HG03439 (cell line): ENCODE measurements at regions not wholly inside any gene's neighbourhood (a gene's known extent, or its start where the extent isn't known, plus 50 kb on each side); places are given as distances from the start of the nearest gene placed in this dataset.

Experiments used
- ATAC-seq: cut with Tn5 transposase; IDR thresholded peaks from one replicate; pipeline ENCODE4 v1.9.1; 2021; ENCODE audit warnings: mild to moderate bottlenecking, moderate library complexity; ENCODE audit not compliant: unreplicated experiment

DNA sequence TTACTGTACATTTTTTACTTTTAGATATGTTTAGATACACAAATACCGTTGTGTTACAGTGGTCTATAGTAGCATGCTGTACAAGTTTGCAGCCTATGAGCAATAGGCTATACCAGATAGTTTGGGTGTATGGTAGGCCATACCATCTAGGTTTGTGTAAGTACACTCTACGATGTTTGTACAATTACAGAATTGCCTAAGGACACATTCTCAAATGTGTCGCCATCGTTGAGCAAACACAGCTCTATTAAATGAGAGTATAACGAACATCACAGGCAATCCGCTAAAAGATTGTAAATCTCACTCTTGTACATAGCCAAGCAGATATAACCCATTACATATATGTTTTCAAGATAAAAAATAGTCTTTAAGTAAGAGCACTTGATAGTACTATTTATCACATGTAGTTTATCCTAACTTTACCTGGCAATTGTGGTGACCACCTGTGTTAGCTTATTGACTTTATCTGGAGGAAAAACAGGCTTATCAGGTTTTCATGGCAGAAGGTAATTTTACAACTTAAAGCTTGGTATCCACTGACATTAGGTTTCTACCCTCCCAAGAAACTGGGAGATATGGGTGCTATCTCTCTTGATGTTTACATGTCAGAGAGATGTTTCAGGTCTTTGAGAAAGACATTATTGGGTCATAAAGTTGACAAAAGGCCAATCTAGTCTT lies 898.7 kb downstream of the NSUN3 start:
- ATAC-seq, result no peak

DNA sequence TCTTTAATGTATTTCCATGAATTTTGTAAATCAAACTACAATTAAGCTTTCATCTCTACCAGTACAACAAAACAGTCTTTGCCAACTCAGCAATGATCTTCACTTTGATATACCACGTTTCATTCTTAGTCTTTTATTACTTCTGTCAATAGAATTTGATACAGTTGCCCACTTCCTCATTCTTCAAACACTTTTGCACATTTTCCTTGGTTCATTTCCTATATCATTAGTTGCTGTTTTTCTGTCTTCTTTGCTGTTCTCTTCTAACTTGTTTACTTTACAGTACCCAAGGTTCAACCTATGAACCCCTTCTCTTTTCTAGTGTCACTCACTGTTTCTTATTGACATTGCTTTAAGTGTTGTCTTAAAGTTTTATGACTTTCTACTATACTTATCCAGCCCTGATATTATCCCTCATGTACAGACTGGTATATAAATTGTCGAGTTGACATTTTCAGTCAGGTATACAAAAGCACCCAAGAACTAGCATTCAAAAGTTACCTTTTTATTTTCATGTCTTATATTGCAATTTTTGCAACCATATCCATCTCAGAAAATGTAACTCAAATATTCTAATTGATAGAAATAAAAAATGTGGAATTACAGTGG lies 903.1 kb downstream of the NSUN3 start:
- ATAC-seq, result no peak

DNA sequence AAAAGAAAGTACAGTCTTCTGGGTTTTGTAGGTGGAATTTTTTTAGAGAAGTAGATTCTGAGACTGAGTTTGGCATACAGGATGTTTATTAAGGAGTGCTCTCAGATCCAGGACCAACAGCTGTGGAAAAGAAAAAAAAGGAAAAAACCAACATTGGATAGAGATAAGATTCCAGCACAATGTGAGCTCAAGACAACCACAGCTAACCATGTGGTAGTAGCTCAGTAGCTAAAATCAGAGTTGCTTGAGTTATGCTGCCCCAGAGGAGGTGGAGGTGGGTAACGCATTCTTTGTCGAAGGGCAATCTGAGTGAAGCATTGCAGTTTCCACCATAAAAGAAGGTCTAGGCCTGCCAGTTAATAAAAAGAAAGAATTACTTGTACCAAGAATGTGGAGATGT lies 904.3 kb downstream of the NSUN3 start:
- ATAC-seq, result no peak

DNA sequence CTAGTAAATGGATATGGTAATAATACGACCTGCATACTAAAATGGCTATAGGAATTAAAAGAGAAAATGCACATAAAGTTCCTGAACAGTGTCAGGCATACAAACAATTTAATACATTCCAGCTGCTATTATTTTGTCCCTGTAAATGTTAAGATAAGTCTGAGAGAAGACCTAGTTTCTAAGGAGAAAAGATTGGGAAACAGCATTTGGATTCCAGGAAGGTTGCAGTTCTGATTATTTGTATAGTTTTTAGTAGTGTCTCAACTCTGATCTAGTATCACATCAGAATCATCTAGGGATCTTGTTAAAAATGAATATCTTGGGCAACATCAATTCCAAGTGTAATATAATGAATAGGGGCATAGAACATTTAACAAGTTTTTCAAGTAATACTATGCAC lies 905.7 kb downstream of the NSUN3 start:
- ATAC-seq, result no peak

DNA sequence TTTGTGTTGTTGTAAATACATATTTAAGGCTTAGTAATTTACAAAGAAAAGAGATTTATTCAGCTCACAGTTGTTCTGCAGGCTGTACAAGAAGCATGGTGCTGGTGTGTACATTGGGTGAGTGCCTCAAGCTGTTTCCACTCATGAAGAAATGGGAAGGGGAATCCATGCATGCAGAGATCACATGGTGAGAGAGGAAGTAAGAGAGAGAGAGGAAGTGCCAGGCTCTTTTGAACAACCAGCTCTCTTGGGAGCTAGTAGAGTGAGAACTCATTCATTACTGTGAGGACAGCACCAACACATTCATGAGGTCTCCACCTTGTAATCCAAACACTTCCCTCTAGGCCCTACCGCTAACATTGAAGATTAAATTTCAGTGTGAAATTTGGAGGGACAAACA lies 909.2 kb downstream of the NSUN3 start:
- no peak for ATAC-seq

DNA sequence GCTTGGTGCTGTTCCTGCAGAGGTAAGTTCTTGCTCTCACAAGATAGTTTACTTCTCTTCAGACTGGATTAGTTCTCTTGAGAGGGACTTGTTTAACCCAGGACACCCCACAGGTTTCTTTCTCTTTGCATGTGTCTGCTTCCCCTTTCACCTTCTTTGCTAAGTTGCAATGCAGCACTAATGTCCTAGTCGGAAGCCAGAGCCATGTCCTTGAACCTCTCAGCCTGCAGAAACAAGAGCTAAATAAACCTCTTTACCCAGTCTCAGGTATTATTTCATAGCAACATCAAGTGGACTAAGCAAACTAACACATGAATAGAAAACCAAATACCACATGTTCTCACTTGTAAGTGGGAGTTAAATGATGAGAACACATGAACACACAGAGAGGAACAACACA lies 915.2 kb downstream of the NSUN3 start:
- ATAC-seq, result no peak

DNA sequence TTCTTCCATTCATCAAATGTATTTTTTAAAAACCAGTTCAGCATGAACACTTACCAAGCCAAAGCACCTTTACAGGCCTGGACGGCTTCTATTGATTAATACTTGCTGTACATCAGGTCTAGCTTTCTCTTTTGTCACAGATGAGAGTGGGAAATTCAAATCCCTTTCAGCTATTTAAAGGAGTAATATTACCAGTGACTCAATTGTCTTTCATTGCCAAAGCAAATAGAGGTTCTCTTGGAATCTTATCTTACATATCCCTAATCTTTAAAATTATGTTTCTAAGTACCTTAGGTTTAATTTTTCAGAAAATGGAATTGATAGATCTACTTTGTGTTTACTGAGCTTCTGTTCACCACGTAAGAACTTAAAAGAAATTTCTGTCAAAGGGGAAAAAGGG lies 922.9 kb downstream of the NSUN3 start:
- no peak for ATAC-seq

DNA sequence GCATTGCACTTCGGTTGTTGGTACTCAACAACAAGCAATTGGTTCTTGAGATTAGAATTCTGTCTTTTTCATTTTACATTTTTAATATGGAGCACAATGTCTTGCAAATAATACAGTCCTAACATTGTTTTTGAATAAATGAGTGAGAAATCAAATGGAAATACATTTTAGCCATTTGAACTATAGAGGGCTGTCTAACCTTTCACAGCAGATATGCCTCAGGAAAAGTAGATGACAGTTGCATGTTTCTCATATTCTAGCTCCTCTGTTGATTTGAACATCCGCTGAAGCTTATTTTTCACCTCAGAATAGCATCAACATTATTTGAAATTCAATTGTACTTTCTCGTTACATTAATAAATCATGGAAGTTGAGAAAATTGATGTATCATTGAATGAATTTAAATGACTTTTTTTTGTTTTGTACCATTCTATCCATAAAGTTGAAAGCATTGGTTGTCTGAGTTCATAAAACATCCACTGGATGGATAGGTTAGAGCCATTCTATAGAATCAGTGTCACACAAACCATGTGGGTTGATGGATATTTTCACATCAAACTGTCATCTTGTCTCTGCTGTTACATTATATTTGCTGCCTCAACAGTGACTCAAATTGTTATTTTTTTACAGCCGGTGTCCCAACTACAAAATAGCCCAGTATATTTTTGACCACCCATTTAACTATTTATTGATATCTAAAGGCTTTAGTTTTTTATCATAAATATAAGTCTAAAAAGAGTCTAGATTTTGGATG lies 928.3 kb downstream of the NSUN3 start:
- ATAC-seq, result no peak

DNA sequence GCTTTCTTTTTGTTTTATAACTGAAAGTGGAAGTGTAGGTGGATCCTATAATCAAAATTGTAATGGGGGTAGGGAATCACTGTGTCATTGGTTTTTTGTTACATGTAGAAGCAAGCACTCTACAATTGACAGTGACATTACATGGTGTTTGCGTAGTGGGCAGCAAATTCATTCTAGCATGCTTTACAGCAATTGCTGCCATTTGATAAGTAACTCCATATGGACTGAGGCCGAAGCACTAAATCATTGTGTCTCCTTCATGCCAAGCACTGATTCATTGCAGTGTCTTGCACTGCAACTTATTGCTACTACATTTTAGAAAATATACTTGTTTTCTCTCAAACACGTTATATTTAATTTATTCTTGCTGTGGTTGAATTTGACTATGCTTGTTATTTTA lies 933.9 kb downstream of the NSUN3 start:
- no peak for ATAC-seq

DNA sequence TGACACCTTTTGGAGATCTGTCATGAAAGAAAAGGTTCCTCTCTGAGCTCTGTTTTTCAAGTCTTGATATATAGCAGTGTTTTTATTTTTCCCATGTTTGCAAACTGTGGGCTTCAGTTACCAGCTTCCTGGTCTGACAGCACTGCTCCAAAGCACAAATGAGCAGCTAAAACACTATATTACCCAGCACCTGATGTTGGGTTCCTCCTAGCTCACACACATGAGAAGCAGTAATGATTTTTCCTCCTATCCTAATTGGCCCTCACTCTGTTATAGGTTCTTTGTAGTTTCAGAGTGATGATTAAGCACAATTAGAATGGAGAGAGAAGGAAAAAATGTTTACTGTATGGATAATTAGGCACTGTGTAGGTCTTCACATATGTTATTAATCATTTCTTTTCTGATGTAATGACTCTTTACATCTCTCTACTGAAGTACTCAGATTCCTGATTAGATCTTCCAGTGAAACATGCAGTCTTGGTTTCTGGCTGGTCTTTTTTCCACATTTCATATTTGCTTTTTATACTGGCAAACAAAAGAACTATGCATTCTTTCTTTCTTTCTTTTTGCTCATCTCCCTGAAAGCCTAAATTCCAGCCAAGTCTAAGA lies 939.7 kb downstream of the NSUN3 start:
- ATAC-seq, result no peak

DNA sequence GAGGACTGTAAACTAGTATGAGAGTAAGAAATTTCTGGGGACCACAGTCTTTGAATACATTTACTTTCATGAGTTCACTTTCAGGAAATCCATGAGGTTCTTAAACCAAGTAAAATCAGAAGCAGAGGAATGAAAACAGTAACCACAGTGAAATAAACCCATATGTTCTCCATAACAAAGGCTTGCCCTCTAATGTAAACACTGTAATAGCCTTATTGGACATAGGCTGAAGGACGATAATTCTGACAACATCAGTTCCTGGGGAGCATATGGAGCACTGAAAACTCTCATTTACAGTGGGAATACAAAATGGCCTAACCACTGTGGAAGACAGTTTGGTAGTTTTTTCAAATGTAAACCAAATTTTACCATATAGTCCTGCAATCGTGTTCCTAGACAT lies 965.8 kb downstream of the NSUN3 start:
- ATAC-seq, result no peak

DNA sequence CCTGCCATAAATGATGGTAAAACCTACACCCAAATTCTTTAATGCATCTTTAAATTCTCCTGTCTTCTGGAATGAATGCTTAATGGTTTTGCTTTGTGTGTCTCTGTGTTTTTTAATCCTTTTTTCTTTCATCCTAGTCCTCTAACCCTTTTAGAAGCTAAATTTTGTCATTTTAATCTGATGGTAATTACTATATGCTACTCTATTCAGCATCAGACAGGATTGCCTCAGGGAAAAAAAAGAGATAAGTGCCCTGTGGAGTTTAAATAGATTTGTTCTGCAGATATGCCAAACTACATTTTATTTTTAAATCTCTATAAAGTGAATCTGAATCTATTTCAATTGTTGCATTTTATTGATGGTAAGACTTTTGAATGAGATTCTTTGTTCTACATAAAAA lies 966.8 kb downstream of the NSUN3 start:
- ATAC-seq, result no peak

DNA sequence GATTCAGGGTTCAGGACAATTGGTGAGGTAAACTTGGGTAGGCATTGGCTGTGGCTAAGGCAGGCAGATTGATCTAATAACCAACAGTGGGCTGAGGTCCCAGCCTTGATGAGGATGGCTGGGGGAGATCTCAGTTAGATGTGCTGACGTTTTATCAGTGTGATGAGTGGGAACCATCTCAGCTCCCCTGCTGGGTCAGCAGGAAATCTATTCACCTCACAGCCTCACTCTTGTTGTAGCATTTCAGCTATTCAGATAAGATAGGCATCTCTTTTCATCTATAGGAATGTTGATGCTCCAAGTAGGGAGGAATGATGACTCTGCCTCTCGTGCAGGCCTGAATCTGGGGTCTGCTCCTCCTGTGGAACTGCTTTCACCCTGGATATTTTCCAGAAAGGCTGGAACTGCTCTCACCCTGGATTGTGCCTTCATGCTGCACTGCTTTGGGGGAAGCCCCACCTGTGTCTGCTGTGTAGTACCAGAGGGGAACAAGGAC lies 973.7 kb downstream of the NSUN3 start:
- no peak for ATAC-seq

DNA sequence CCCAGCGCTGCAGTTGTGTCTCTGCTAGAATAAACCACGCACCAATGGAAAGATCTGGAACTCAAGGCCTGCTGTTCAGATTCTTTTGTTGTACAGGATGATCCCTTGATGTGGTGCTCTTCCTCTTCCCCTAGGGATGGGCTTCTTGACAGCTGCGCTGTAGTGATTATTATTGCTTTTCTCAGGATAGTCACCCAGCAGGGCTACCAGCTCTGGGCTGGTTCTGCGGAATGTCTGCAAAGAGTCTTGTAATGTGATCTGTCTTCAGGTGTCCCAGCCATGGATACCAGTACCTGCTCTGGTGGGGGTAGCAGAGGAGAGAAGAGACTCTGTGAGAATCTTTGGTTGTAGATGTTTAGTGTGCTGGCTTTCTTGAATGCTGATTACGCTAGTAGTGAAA lies 974.2 kb downstream of the NSUN3 start:
- ATAC-seq, result no peak

DNA sequence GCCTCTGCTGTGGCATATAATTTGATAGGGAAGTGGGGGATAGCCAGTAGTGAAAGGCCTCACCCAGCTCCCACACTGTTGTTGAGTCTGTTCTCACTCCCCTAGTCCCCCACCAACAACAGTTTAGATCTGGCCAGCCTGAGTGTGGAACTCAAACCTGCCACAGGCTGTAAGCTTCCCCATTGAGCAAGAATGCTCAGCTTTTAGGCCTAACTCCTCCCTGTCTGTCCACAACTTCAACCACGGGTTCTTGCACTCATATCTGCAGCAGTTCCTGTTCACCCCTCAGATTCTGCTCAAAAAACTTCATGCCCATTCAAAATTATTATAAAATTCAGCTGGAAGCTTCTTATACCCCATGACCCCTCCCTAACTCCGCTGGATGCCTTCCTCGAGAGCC lies 975.1 kb downstream of the NSUN3 start:
- no peak for ATAC-seq

DNA sequence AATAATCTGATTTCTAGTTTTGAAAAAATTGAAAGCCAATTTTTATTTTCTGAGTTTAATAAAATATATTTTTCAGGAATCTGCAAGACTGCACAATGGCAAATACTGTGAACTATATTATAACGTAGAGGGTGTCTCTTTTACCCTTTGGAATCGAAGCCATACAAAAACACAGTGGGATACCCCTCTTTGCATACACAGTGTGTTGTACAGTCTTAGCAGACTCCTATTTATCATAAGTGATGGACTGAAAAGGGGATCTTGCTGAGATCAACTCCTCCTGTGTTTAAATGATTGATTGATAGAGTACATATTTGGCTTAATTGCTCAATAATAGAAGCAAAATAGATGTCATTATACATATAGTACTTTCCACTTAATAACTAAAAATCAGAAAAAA lies 981.2 kb downstream of the NSUN3 start:
- no peak for ATAC-seq

DNA sequence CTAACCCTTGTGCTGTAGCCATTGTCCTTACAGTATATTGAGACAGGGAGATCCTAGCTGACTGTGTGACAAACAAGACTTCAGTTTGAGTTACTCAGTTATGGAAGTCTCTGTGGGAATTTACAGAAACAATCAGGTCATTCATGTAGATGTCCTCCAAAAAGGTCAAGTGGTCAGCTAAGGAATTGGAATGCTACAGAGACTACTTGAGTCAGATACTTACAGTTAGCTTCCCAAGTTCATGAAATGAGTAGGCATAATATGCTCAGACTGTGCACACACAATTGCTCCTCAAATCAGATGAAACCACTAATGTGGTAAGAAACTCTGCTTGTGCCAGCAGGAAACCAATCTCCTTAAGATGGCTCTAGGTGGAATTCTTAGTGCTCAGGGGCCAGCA lies 985.7 kb downstream of the NSUN3 start:
- no peak for ATAC-seq

DNA sequence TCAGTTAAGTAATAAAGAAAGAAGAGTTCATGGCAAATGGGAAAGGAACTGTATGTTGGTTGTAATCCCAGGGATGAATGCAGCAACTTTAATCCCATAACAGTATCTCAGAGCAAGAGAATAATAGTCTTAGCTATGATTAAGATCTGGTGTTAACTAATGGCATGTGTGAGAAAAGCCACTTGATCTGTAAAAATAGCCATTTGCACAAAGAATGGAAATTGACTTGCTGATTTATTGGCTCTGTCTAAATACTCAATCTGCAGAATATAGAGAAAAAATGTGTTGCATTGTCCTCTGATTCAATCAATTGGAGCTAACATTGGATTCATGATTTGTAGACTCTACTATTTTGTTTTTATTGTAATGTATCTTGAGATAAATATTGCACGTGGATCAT lies 987.0 kb downstream of the NSUN3 start:
- no peak for ATAC-seq

DNA sequence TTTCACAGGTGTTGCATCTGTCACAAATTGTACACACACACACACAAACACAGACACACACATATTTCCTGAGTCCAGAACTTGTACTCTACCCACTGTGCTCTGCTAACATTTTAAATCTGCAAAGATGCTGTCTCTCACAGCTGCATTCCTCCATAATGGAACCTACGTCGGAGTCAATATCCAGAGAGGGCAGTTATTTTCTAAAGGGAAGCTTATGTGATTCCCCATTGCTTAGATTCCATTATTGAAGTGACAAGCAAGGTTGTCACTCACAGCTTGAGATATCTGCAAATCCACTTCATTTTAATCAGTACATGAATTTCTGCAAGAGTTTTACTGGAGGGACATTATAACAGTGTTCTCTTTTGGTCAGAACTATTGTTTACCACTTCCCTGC lies 992.4 kb downstream of the NSUN3 start:
- no peak for ATAC-seq

DNA sequence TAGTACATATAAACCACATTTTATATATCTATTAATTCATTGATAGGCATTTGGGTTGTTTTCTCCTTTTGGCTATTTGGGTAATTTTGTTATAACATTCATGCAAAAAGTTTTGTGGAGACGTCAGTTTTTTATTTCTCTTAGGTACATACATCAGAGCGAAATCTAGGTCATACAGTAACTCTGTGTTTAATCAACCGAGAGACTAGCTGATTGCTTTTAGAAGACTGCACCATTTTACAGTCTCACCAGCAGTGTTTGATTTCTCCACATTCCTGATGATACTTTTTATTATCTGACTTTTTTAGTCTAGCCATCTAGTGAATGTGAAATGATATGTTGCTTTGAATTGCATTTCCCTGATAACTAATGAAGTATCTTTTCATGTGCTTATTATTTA lies 1019.3 kb downstream of the NSUN3 start:
- ATAC-seq, result no peak

DNA sequence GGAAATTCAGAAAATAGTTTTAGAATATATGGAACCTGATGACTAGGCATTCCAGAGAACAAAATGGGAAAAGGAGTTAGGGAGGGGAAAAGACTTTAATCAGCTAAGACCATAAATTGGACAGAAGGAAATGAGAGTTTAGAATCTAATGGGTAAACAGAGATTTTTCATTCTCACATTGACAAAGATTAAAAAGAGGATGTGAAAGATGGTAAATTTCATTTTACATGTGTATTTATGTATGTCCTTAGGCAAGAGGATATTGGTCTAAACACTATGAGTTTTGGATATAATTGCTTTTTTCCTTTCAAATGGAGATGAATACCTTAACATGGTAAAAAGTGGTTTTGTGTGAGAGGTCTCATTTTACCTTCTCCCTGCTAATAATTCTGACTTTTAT lies 1021.9 kb downstream of the NSUN3 start:
- no peak for ATAC-seq

DNA sequence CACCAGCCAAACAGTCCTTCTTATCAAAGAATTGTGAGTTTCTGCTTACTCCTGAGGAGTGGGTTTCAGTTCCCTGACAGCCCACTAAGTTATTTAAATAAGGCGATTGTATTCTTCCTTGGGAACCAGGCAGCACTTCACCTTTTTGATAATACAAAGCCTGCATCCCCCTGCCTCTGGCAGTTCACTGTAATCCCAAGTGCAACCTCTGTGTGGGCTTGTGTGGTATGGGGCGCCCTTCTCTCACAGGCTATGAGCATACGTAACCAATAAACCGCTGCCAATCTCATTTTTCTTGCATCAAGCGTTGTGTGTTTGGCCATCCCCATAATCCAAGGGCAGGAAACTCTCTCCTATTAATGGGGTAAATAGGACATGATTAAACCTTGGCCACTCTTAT lies 1025.6 kb downstream of the NSUN3 start:
- ATAC-seq, result no peak
